K562 (cell line): ENCODE measurements at regions not wholly inside any gene's neighbourhood (a gene's known extent, or its start where the extent isn't known, plus 50 kb on each side); places are given as distances from the start of the nearest gene placed in this dataset.

Experiments used
- ATAC-seq: fragments of 200-7000 bp; cut with Tn5 transposase; 3 replicates; pipeline ENCODE4 v1.9.1; 2020; ENCODE audit warnings: moderate library complexity
- BruUV-seq: library from RNA; stranded (reverse); fragments of 400-500 nt; replicated peaks from 2 replicates; lab custom pipeline; 2021; lab: Mats Ljungman, UMichigan
- CTCF ChIA-PET: fragments of 300-600 bp; formaldehyde crosslinking; extraction: SDS; loops from one replicate; lab custom pipeline; 2021; ENCODE audit warnings: low intra/inter-chr PET ratio; lab: Yijun Ruan, JAX
- POLR2A ChIA-PET: fragments of 300-600, 350-650 bp; sonication (Branson Sonifier 250); formaldehyde crosslinking; extraction: SDS; loops from one replicate; lab custom pipeline; 2021; ENCODE audit warnings: antibody characterized with exemption, inconsistent platforms; lab: Yijun Ruan, JAX
- DNase-seq, 4 experiments: peaks; one replicate each; pipeline versions ENCODE4 v3.0.0 to v3.0.0-alpha.2; 2011 to 2018; ENCODE audit warnings: low spot score in 3 of 4, mixed read lengths in 3 of 4; ENCODE audit errors: extremely low read depth in 1 of 4
- FAIRE-seq: peaks from 2 replicates; lab custom pipeline; 2011; peaks lifted over from hg19 to GRCh38; lab: Jason Lieb, UNC
- H2AFZ ChIP-seq: 2 replicates; pipeline ENCODE4 v1.6.0; 2011; ENCODE audit warnings: low read depth, low read length, control low read depth, inconsistent platforms
- H3K27ac ChIP-seq: fragments of 200-600 bp; 3 replicates; pipeline ENCODE4 v1.8.0; 2011; ENCODE audit warnings: low read depth, mild to moderate bottlenecking, control low read depth, inconsistent platforms, low read length, moderate library complexity, mixed read lengths; ENCODE audit errors: extremely low read depth
- H3K27me3 ChIP-seq, 2 experiments: fragments of 300-600 bp in 1 of 2; 2 replicates in 1 of 2; 3 replicates in 1 of 2; pipeline versions ENCODE4 v1.6.0 to v1.8.0; 2011; ENCODE audit warnings: inconsistent platforms in 2 of 2, low read length in 2 of 2, mild to moderate bottlenecking in 1 of 2, mixed read lengths in 1 of 2, moderate library complexity in 1 of 2; ENCODE audit not compliant: control insufficient read depth in 2 of 2, insufficient read depth in 2 of 2
- H3K36me3 ChIP-seq: fragments of 300-600 bp; 3 replicates; pipeline ENCODE4 v1.8.0; 2011; ENCODE audit warnings: mild to moderate bottlenecking, low read length, inconsistent platforms; ENCODE audit not compliant: control insufficient read depth, insufficient read depth
- H3K4me1 ChIP-seq, 2 experiments: fragments of 200-600 bp in 1 of 2; replicated peaks in 1 of 2; 2 replicates in 1 of 2; 3 replicates in 1 of 2; pipeline versions ENCODE4 v1.5.1 to v1.8.0; 2011; ENCODE audit warnings: inconsistent platforms in 2 of 2, low read length in 2 of 2, mild to moderate bottlenecking in 1 of 2, mixed read lengths in 1 of 2, moderate library complexity in 1 of 2; ENCODE audit not compliant: control insufficient read depth in 2 of 2, insufficient read depth in 2 of 2
- H3K4me2 ChIP-seq: 2 replicates; pipeline ENCODE4 v1.6.1; 2011; ENCODE audit warnings: low read length, control low read depth, inconsistent platforms, mixed read lengths; ENCODE audit not compliant: insufficient read depth
- H3K4me3 ChIP-seq: fragments of 200-600 bp; sonication (generic), shearing (Covaris generic); 2 replicates; pipeline ENCODE4 v1.5.1; 2016; ENCODE audit warnings: control low read depth, inconsistent platforms
- H3K79me2 ChIP-seq: fragments of 200-600 bp; 3 replicates; pipeline ENCODE4 v1.8.0; 2011; ENCODE audit warnings: low read length, inconsistent platforms; ENCODE audit not compliant: control insufficient read depth, insufficient read depth
- H3K9ac ChIP-seq, 2 experiments: 2 replicates each; pipeline versions ENCODE4 v1.6.0 to v1.6.1; 2011; ENCODE audit warnings: low read depth in 2 of 2, low read length in 2 of 2, control low read depth in 1 of 2, inconsistent platforms in 1 of 2, mild to moderate bottlenecking in 1 of 2, mixed read lengths in 1 of 2; ENCODE audit not compliant: insufficient read depth in 1 of 2
- H3K9me1 ChIP-seq: one replicate; pipeline ENCODE4 v1.6.0; 2011; ENCODE audit warnings: inconsistent platforms, mild to moderate bottlenecking, low read length, moderate library complexity; ENCODE audit not compliant: control insufficient read depth, insufficient read depth
- H3K9me3 ChIP-seq: replicated peaks from 2 replicates; pipeline ENCODE4 v1.5.1; 2011; ENCODE audit warnings: low read depth, low read length, inconsistent platforms; ENCODE audit not compliant: control insufficient read depth, insufficient read depth
- H4K20me1 ChIP-seq: replicated peaks from 2 replicates; pipeline ENCODE4 v1.6.1; 2011; ENCODE audit warnings: low read length, inconsistent platforms, mixed read lengths; ENCODE audit not compliant: control insufficient read depth, insufficient read depth
- ARNT ChIP-seq, 2 experiments: fragments of 450-650 bp; IDR thresholded peaks; 2 replicates each; pipeline ENCODE4 v1.6.1; 2016; ENCODE audit warnings: mild to moderate bottlenecking in 1 of 2
- ETV1 ChIP-seq: fragments of 450-650 bp; conservative IDR thresholded peaks from 2 replicates; pipeline ENCODE4 v1.6.1; 2016; ENCODE audit warnings: missing genetic modification characterization, control low read depth, low read depth, missing compliant biosample characterization
- EZH2 ChIP-seq: IDR thresholded peaks from 2 replicates; pipeline ENCODE4 v1.6.1; 2012; ENCODE audit warnings: low read depth, mild to moderate bottlenecking, inconsistent platforms, low read length, borderline replicate concordance
- KLF6 ChIP-seq: fragments of 250-450 bp; sonication (Bioruptor Pico); IDR thresholded peaks from 2 replicates; pipeline ENCODE4 v1.4.0; 2020; ENCODE audit warnings: mild to moderate bottlenecking, moderate library complexity, borderline replicate concordance
- LARP7 ChIP-seq: fragments of 450-650 bp; IDR thresholded peaks from 2 replicates; pipeline ENCODE4 v1.6.1; 2016
- MED1 ChIP-seq: sonication (generic); formaldehyde crosslinking; IDR thresholded peaks from 2 replicates; pipeline ENCODE4 v1.8.1; 2023; ENCODE audit warnings: missing genetic modification reagents, borderline replicate concordance
- POLR2A ChIP-seq: fragments of 450-650 bp; conservative IDR thresholded peaks from 2 replicates; pipeline ENCODE4 v1.6.1; 2016
- POLR2B ChIP-seq: fragments of 450-650 bp; IDR thresholded peaks from 2 replicates; pipeline ENCODE4 v1.6.1; 2018; ENCODE audit warnings: low read depth; ENCODE audit not compliant: partially characterized antibody
- TFAM ChIP-seq: fragments of 250-450 bp; sonication (Bioruptor Pico); conservative IDR thresholded peaks from 2 replicates; pipeline ENCODE4 v1.5.0; 2021; ENCODE audit warnings: mild to moderate bottlenecking, moderate library complexity
- ZNF436 ChIP-seq: fragments of 250-450, 450-650 bp; sonication (Bioruptor Pico); formaldehyde crosslinking; IDR thresholded peaks from 2 replicates; pipeline ENCODE4 v1.7.0; 2020; ENCODE audit warnings: mild to moderate bottlenecking
- WGBS: fragments of 100-300 bp; shearing (Covaris generic); methylation state at CpG from one replicate; pipeline ENCODE4 v1.1.6; 2016; ENCODE audit warnings: low coverage, mixed read lengths; ENCODE audit not compliant: insufficient coverage; ENCODE audit errors: missing lambda C conversion rate; 5-methylcytosine and 5-hydroxymethylcytosine counted together
- in situ Hi-C: fragments of 300-500 bp; cut with MboI; formaldehyde crosslinking; loops from 4 replicates; pipeline ENCODE4 v1.15.0; 2018; ENCODE audit warnings: inconsistent platforms, mixed read lengths
- intact Hi-C: fragments of 100-400 bp; cut with micrococcal nuclease; formaldehyde crosslinking; loops from 2 replicates; pipeline ENCODE4 v1.14.2; 2022
- TF ChIP-seq, protein P1 (sequence below), 2 experiments: fragments of 450-650 bp in 1 of 2; sonication (generic) in 1 of 2; formaldehyde crosslinking; conservative IDR thresholded peaks; 2 replicates each; pipeline versions ENCODE4 v1.4.0 to v1.8.1; 2020 to 2022; ENCODE audit warnings: mild to moderate bottlenecking in 1 of 2, missing genetic modification reagents in 1 of 2

DNA sequence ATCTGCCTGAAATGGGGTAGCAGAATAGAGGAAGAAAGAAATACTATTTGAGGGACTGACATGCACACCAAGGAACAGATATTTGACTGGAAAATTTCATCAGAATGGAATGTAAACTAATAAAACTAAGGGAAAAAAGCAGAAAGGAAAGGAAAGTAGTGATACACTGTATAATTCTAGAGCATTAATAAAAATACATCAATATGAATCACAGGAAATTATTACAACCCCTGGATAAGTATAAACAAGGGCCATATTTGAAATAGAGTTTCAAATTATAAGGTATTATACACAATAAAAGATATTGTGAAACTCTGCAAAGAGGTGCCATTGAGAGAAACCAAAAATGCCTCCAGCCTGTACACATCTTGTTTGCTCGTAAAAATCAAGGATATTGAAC lies 149.6 kb downstream of the ICOS start:
- H3K27ac ChIP-seq, result no peak overlapping the region
- POLR2A ChIA-PET, result no interaction called here
- no peaks in the 10 kb centered on the region for H3K9me3 ChIP-seq
- H3K27me3 ChIP-seq, result no peaks in the 10 kb centered on the region; a peak in 1 of 5 replicates
- no peaks in the 10 kb centered on the region for H3K36me3 ChIP-seq
- no peaks in the 10 kb centered on the region for H3K79me2 ChIP-seq
- H3K9me1 ChIP-seq, result no peaks in the 10 kb centered on the region
- intact Hi-C loops (no loop called here), in situ Hi-C loops (no loop called here)
- no peak overlapping the region for H3K4me2 ChIP-seq
- DNase-seq (no peak), FAIRE-seq (no peak), ATAC-seq (no peak)
- no peak overlapping the region for H3K9ac ChIP-seq
- no peaks in the 10 kb centered on the region for H4K20me1 ChIP-seq
- no peaks in the 10 kb centered on the region for H3K4me1 ChIP-seq
- BruUV-seq, result no TSS peak
- H3K4me3 ChIP-seq, result no peak overlapping the region
- no peak overlapping the region for H2AFZ ChIP-seq
- CTCF ChIA-PET, result no interaction called here
- WGBS, result 0% methylated on average over 1 of the region's 1 CpG
- TF ChIP-seq TFAM (no peak), POLR2B (no peak), ZNF436 (CRISPR knock-in tag) (no peak), EZH2 (no peak), POLR2A (no peak), ETV1 (tag) (no peak), ARNT (IDR thresholded peaks at IDR 0.05) (no peak), LARP7 (no peak), KLF6 (CRISPR knock-in tag) (no peak), MED1 (no peak)
- TF ChIP-seq, protein P1, sequence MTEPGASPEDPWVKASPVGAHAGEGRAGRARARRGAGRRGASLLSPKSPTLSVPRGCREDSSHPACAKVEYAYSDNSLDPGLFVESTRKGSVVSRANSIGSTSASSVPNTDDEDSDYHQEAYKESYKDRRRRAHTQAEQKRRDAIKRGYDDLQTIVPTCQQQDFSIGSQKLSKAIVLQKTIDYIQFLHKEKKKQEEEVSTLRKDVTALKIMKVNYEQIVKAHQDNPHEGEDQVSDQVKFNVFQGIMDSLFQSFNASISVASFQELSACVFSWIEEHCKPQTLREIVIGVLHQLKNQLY (CRISPR knock-in tag; conservative IDR thresholded peaks at IDR 0.05), result no peak
